HG02943 (cell line): ENCODE measurements at regions not wholly inside any gene's neighbourhood (a gene's known extent, or its start where the extent isn't known, plus 50 kb on each side); places are given as distances from the start of the nearest gene placed in this dataset.
A peak's percentile ranks its signal among the peaks of the same experiment; 100 is the strongest.
"Not testable (repeated sequence)": the region's sequence is repeated elsewhere in the genome, so short reads cannot be mapped to it uniquely, and the experiment has no call there.

Experiments used
- ATAC-seq: cut with Tn5 transposase; IDR thresholded peaks from one replicate; pipeline ENCODE4 v1.9.1; 2021; ENCODE audit warnings: mild to moderate bottlenecking, low read depth, moderate library complexity; ENCODE audit not compliant: unreplicated experiment

DNA sequence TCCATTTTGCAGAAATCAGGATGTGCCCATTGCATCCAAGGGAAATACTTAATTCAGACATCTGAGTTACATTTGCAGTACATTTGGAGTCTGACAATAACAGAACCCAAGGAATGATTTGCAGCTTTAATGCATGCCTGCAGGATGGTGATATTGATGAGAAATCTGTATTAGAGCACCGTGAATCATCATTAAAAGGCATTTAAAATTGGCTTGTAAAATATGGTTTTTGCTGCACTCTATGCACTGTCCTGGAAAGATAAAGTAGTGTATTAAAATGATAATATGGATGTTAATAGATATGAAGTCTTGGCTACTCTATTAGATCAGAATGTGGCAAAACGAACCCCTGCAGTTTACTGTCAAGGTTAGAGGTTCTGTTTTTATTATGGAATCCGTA lies 556.9 kb downstream of the MAT2B start:
- no peak for ATAC-seq

- no peak for ATAC-seq
These were observed 559.8 kb downstream of the MAT2B start for GRCh38 chr5:164065266-164065665.

GRCh38 chr5:164071671-164072070 lies 566.3 kb downstream of the MAT2B start:
- no peak for ATAC-seq

- ATAC-seq = no peak
These were observed 567.7 kb downstream of the MAT2B start for GRCh38 chr5:164073081-164073480.

- no peak for ATAC-seq
These were observed 571.1 kb downstream of the MAT2B start for GRCh38 chr5:164076556-164076955.

- ATAC-seq = no peak
These were observed 584.9 kb downstream of the MAT2B start for GRCh38 chr5:164090358-164090757.

DNA sequence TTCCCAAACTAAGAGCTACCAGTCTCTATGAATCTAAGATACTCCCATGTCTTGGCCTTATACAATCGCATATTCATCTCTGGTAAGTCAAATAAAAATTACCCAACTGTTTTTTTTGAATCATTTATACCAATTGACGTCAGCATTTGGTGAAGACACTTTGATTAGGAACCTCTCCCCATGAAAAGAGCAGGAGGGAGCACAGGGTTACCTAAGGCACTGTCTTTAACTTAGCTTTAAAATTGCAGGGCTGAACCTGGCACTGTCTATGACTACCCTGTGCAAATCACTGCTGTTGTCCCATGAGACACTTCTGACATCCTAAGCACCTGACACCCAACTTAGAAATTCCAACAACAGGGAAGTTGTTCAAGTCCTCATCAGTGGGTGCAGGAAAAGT lies 586.4 kb downstream of the MAT2B start:
- ATAC-seq = no peak

GRCh38 chr5:164094291-164094690 lies 588.9 kb downstream of the MAT2B start:
- no peak for ATAC-seq

DNA sequence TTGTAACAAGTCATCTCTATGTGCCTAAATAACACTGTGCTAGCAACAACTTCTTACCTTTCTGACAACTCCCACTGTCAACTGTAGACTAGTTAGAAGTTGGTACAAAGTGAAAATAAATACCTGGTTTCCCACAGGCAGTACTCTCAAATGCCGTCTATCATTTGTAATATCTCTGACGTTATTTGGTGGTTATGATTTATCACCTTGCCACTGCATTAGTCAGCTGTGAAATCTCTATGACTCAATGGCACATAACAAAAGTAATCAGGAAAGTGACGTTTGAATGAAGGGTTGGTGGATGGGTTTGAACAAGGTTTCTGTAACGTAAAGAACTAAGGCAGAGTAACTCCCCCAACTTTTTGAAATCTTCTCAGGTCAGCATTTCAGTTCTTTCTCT lies 592.3 kb downstream of the MAT2B start:
- no peak for ATAC-seq

- ATAC-seq = no peak
These were observed 593.1 kb downstream of the MAT2B start for GRCh38 chr5:164098531-164098930.

DNA sequence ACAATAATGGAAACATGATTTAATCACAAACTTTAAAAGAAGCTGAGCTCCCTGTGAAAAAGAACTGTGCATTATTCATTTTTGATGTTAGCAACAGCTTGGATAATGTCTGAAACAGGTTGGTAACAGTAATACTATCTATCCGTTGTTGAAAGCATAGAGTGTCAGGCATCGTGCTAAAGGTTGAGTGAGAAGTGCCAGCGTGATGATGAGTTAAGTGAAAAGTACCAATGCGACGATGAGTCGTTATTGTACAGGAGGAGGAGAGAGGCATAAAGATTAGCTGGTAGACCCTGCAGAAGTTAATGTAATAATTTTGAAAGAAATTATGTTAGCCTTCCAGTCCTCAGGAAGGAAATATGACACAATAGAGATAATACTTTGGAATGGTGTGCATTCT lies 593.6 kb downstream of the MAT2B start:
- no peak for ATAC-seq

DNA sequence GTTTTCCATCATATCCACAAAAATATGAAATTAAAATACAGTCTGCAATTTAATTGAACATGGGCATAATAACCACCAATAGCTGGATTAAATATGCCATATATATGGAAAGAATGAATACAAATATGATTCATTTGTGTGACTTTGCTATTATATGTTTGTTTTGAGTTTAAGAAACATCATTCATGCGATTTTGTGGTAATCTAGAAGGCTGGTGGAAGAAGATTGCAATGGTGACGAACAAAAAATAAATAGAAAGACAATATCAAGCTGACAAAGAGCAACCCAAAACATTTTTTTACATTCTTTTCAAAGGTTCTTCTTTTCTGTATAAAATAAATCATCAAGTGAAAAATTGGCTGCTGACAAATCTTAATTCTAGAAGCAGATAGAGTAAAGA lies 610.0 kb downstream of the MAT2B start:
- ATAC-seq = no peak

GRCh38 chr5:164119806-164120447 lies 614.5 kb downstream of the MAT2B start:
- no peak for ATAC-seq

DNA sequence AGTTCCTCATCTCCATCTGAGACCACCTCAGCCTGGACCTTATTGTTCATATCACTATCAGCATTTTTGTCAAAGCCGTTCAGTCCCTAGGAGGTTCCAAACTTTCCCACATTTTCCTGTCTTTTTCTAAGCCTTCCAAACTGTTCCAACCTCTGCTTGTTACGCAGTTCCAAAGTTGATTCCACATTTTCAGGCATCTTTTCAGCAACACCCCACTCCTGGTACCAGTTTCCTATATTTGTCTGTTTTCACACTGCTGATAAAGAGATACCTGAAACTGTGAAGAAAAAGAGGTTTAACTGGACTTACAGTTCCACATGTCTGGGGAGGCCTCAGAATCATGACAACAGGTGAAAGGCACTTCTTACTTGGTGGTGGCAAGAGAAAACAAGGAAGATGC lies 622.1 kb downstream of the MAT2B start:
- no peak for ATAC-seq

- ATAC-seq = no peak
These were observed 626.9 kb downstream of the MAT2B start for GRCh38 chr5:164132358-164132757.

- ATAC-seq = no peak
These were observed 631.7 kb downstream of the MAT2B start for GRCh38 chr5:164137095-164137494.

DNA sequence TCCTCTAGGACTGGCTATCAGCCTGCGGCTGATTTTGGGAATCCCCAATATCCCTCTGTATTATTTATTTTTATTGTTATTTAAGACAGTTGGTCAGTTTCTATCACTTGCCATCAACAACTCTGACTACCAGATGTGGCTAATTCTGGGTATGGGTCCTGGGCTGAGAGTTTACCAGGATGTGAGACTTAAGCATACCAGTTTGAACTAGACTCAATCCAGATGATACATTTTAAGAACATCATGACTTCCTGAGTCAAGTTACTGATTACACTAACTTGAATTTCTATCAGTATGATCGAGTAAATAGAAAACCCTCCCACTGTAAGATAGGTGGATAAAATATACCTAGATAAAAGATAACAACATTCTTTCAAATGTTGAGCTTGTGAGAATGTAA lies 634.0 kb downstream of the MAT2B start:
- peak; percentile 57 for ATAC-seq

GRCh38 chr5:164145458-164145857 lies 640.0 kb downstream of the MAT2B start:
- no peak for ATAC-seq

DNA sequence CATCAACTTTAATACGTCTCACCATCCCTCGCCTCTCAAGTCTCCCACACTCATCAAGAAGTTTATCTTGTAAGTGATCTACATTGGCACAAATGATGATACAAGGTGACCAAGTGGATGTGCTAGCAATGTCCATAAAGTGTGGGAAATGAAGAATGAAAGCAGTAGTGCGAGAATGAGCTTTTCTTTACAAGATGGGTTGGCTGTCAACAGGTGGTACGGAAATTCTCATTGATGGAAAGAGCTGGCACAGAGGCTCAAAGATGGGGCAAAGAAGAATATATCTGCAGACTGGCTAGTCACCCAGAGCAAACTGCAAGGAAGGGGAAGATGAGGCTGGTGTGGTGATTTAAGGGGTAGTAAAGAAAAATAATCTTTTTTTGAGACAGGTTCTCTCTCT lies 640.8 kb downstream of the MAT2B start:
- ATAC-seq = no peak

DNA sequence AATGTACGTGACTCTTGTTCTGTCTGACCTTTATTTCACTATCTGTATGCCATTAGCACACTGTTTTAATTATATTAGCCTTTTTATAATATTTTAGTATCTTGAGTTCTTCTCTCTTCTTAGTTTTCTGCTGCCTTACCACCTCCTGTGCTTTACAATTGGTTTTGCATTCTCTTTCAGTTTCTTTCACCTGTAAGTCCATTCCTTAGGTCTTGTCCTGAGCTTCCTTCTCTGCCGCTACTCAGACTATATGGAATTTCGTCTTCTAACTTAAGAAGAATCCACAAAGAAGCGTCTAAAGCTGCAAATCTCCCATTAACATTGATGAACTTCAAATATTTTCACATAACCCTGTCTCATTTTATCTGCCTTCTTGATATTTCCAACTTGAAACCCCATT lies 642.9 kb downstream of the MAT2B start:
- no peak for ATAC-seq

GRCh38 chr5:164152539-164152938 lies 647.1 kb downstream of the MAT2B start:
- not testable (repeated sequence) for ATAC-seq

- no peak for ATAC-seq
These were observed 648.2 kb downstream of the MAT2B start for GRCh38 chr5:164153469-164154172.
